HG02938 (cell line): ENCODE measurements at regions not wholly inside any gene's neighbourhood (a gene's known extent, or its start where the extent isn't known, plus 50 kb on each side); places are given as distances from the start of the nearest gene placed in this dataset.
"Not testable (repeated sequence)": the region's sequence is repeated elsewhere in the genome, so short reads cannot be mapped to it uniquely, and the experiment has no call there.

ENCODE experiments used
- ATAC-seq: cut with Tn5 transposase; IDR thresholded peaks from one replicate; pipeline ENCODE4 v1.9.1; 2021; ENCODE audit warnings: mild to moderate bottlenecking, moderate library complexity; ENCODE audit not compliant: unreplicated experiment

GRCh38 chr9:118689280-118689679 is 680.0 kb downstream of the BRINP1 start:
- ATAC-seq: no peak

DNA sequence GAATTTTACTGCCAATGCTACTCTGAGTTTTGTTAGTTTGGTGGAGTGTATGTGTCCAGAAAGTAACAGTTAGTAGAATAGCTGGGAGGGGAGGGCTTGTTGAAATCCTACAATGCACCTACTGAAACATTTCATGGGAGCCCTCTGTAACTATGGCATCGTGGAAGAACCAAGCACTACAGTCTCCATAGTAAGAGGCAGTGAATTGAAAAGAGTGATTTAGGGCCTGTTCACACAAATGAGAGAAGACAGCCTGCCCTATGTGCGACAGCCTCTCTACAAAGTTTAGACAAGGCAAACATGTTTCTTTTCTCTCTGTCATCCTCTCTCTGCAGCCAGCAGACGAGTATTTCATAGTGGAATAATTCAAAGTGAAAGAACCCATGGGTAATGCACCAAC is 676.6 kb downstream of the BRINP1 start:
- ATAC-seq: no peak

DNA sequence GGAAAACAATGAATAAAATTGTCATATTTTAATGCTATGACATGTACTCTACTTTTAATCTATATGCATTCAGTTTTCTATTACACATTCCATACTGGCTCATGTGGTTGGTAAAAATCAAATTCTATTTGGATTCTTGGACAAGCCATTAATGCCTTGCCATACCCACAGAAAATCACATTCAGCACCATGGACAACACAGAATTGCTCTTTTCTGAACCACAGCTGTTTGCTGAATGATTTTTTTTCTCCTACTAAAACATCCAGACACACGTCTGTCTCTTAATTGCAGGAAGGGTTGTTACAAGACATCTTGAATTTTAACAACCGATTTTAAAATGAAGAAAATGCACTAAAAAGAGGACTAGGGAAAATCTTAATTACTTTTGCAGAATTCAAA is 675.6 kb downstream of the BRINP1 start:
- no peak for ATAC-seq

- ATAC-seq: not testable (repeated sequence)
These were observed 674.0 kb downstream of the BRINP1 start for GRCh38 chr9:118695249-118695648.

DNA sequence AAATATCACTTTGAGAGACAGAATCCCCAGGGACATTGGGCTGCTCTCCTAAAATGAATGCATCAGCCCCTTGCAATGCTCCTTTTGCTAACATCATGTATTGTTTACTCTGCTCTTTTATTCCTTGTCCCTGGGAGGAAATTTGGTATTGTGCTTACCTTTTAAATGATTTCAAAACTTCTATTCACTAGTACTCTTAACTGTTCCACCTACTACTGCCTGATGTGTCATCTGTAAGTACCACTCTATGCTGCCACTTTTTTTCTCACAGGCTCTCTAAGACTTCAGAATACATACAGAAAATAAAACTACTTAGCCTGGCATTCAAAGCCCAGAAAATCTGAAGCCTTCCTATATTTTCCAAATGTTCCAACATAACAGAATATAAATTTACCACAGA is 667.2 kb downstream of the BRINP1 start:
- ATAC-seq: no peak

DNA sequence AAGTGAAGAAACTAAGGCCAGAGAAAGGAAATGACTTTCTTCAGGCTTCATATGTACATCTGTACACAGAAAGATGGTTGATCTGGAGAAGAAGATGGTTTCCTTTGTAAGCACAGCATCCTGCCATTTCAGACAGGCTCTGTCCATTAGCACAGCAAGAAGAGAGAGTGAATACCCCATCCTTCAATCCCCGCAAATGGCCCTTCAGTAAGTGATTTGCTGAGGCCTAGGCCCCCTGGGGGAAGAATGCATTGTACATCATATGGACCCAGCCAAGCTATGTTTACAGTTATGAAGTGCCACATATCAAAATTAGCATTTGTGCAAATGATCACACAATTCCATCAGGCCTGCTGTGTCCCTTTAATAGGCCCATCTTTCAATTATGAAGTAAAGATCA is 657.4 kb downstream of the BRINP1 start:
- ATAC-seq: no peak

- ATAC-seq: no peak
These were observed 648.0 kb downstream of the BRINP1 start for GRCh38 chr9:118721276-118721675.

- no peak for ATAC-seq
These were observed 647.3 kb downstream of the BRINP1 start for GRCh38 chr9:118721923-118722322.

DNA sequence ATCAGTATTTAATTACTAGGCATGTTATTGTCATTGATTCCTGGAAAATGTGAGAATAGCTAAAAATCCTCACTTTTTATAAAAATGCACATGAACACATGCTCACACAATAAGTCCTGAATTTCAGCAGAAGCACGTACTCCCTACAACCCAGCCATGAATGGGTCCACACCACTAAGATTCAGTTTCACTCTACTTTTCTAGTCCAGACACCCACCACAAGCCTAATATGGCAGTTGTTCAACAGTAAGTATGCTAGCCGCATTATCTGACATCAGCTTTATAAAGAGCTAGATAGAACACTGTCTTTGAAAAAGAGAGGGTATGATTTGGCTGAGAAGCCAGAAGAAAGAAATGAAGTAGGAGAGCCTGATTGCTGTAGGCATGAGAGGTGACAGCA is 639.3 kb downstream of the BRINP1 start:
- no peak for ATAC-seq

DNA sequence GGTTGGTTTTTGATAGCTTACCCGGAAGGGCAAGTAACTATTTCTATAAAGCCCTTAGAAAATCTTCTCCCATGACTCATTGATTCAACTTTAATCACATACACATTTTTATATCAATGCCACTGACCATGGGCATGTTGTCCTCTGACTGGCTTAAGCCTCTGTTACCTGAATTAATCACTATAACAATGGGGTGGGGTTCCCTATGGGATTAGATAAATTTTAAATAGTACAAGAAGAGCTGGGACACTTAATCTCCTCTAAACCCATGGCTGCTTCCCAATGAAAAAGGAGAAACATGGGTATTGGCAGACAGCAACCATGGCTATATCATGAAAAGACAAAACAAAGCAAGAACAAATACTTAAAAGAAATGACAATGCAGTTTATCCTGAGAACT is 636.2 kb downstream of the BRINP1 start:
- ATAC-seq: no peak

GRCh38 chr9:118734696-118735095 is 634.5 kb downstream of the BRINP1 start:
- no peak for ATAC-seq

- no peak for ATAC-seq
These were observed 632.8 kb downstream of the BRINP1 start for GRCh38 chr9:118736406-118736805.

GRCh38 chr9:118751077-118751847 is 618.0 kb downstream of the BRINP1 start:
- no peak for ATAC-seq

GRCh38 chr9:118751848-118752223 is 617.4 kb downstream of the BRINP1 start:
- no peak for ATAC-seq

DNA sequence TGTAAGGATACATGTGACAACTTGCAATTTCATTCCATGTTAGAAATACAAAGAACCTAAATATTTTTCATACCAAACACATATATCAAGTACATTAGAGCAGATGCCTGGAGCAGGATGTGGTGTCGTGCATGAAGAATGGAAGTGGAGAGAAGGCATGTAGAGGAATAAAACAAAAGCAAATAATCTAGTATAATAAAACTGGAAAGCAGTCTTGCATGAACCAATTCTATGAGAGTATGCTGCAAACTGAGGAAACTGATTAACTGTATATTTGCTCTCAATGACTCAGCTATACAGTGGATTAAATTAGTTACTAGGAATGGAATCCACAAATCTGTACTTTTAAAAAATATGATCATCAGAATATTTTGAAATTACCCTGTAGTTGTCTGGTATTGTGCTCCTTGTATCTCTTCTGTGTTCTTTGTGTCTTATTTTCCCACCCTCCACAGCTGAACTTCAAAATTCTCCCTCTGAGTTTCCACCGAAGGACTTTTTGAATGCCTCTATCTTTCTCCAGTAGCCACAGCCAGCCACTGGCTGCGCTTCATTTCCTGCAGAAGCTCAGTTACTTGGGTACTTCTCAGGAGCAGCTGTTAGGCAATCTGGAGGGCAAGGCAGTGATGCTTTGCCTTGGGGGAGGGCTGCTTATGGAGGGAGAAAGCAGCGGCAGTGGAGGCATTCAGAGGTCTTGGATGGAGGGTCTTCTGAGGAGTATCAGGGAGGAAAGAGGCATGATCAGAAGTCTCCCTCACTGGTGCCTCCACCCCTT is 608.0 kb downstream of the BRINP1 start:
- ATAC-seq: no peak

DNA sequence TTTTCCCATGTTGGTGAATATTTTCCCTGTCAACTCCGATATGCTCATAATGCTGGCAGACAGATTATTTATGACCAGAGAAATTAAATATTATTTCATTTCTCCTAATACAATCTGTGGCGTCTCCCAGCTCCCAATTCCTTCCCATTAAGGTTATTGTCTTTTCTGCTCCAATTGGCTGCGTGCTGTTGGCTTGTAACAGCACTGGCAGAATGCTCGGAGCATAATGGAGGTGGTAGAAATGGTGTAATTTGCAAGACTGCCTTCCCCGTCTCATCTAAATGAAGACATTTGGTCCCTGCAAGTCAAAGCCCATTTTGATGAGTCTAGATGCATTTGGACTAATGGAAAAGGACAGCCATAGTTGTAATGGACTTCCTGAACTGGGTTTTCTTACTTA is 601.7 kb downstream of the BRINP1 start:
- no peak for ATAC-seq

GRCh38 chr9:118782790-118783463 is 586.3 kb downstream of the BRINP1 start:
- ATAC-seq: no peak

DNA sequence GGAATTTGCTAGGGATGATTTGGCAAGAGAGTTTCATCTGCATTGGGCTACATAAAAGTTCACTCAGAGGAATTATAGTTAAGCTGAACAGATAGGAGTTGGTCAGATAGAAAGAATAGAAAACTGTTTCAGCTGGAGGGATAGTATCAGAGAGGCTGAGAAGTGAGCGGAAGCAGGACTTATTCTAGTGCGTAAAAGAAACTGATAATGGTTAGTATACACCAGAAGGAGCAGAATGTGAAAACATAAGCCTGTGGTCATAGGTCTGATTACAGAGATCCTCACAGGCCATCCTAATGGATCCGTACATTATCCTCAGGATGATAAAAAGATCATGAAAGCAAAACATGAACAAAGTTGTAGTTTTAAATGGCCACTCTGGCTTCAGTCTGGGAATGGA is 585.2 kb downstream of the BRINP1 start:
- no peak for ATAC-seq

- ATAC-seq: no peak
These were observed 583.8 kb downstream of the BRINP1 start for GRCh38 chr9:118785456-118785855.

- no peak for ATAC-seq
These were observed 582.4 kb downstream of the BRINP1 start for GRCh38 chr9:118786877-118787276.

- no peak for ATAC-seq
These were observed 560.0 kb downstream of the BRINP1 start for GRCh38 chr9:118809160-118809625.

DNA sequence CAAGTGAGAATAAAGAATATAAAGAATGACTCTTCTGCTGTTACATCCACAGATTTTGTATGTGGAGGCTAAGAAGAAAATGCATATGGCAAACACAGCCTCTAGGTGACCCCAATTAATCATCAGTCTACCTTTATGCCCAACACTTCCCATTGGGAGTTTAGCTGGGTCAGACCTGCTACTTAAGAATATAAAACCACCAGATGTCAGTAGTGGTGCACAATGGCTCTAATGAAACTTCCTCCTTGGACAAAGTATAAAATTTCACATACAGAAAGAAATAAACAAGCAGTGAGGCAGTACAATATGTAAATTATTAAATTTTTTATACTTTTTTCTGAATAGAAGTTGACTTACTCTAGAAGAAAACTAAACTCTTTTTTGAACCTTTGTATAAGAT is 539.9 kb downstream of the BRINP1 start:
- no peak for ATAC-seq
